ENCODE measurements at regions not wholly inside any gene's neighbourhood (a gene's known extent, or its start where the extent isn't known, plus 50 kb on each side); places are given as distances from the start of the nearest gene placed in this dataset.

DNA sequence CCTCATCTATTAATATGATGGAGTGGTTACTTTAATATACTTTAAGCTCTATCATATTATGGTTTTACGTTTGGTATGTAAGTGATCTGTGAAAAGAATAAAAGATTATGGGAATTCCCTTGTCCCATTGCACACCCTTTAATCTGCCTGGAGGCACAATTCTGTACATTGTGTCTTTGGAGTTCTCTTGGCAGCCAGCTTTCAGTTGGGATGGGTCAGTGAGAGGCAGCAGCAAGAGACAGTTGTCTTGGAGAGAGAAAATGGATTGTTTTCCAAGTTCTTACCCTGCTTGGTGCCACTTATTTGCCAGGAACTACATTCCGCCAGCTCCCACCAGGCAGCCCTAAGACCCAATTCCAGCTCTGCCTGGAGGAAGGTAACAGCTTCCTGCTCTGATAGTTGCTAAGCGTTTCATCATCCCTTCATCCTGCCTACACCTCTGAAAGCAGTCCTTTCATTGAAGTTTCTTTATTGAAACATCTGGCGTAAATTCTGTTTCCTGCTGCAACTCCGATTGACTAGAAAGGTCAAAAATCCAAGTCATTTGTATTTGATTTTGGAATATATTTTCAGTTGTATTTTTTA, 365.2 kb downstream of the AKAIN1 start:
- Histone ChIP-seq H3K4me1 (ENCODE audit: insufficient read depth, low read length, severe bottlenecking) (no peaks in the 10 kb centered on the region), H3F3A (ENCODE audit: insufficient read depth, low read length) (no peaks in the 10 kb centered on the region), H3K4me2 (ENCODE audit: low read length) (no peak overlapping the region), H3K27ac (ENCODE audit: low read depth, low read length, poor library complexity, severe bottlenecking) (no peak overlapping the region), H3K4me3 (ENCODE audit: low read depth, low read length, poor library complexity, severe bottlenecking) (no peak overlapping the region), H3K36me3 (ENCODE audit: insufficient read depth, low read length) (no peaks in the 10 kb centered on the region), H3K9me2 (ENCODE audit: low read depth, low read length) (no peaks in the 10 kb centered on the region), H3K79me2 (ENCODE audit: insufficient read depth, low read length) (no peaks in the 10 kb centered on the region), H3K27me3 (ENCODE audit: insufficient read depth, low read length) (no peaks in the 10 kb centered on the region), H3K9ac (ENCODE audit: low read length) (no peak overlapping the region), H2AFZ (ENCODE audit: low read length) (no peak overlapping the region), H4K20me1 (ENCODE audit: insufficient read depth, low read length) (no peaks in the 10 kb centered on the region), H3K9me3 (ENCODE audit: low read length) (no peaks in the 10 kb centered on the region)
- TF ChIP-seq, protein P1, sequence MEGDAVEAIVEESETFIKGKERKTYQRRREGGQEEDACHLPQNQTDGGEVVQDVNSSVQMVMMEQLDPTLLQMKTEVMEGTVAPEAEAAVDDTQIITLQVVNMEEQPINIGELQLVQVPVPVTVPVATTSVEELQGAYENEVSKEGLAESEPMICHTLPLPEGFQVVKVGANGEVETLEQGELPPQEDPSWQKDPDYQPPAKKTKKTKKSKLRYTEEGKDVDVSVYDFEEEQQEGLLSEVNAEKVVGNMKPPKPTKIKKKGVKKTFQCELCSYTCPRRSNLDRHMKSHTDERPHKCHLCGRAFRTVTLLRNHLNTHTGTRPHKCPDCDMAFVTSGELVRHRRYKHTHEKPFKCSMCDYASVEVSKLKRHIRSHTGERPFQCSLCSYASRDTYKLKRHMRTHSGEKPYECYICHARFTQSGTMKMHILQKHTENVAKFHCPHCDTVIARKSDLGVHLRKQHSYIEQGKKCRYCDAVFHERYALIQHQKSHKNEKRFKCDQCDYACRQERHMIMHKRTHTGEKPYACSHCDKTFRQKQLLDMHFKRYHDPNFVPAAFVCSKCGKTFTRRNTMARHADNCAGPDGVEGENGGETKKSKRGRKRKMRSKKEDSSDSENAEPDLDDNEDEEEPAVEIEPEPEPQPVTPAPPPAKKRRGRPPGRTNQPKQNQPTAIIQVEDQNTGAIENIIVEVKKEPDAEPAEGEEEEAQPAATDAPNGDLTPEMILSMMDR (IDR thresholded peaks at IDR 0.05; ENCODE audit: low read length) = no peak
- TF ChIP-seq EZH2 (IDR thresholded peaks at IDR 0.05; ENCODE audit: borderline replicate concordance, low read length) = no peak

GRCh38 chr18:4831127-4831526, 365.9 kb downstream of the AKAIN1 start:
- H2AFZ ChIP-seq (ENCODE audit: low read length) = no peak overlapping the region
- H3K27me3 ChIP-seq (ENCODE audit: insufficient read depth, low read length) = no peaks in the 10 kb centered on the region
- TF ChIP-seq, protein P1 (IDR thresholded peaks at IDR 0.05; ENCODE audit: low read length) = no peak
- TF ChIP-seq EZH2 (IDR thresholded peaks at IDR 0.05; ENCODE audit: borderline replicate concordance, low read length) = no peak
- H3K9me2 ChIP-seq (ENCODE audit: low read depth, low read length) = no peaks in the 10 kb centered on the region
- no peak overlapping the region for H3K9ac ChIP-seq (ENCODE audit: low read length)
- H3K27ac ChIP-seq (ENCODE audit: low read depth, low read length, poor library complexity, severe bottlenecking) = no peak overlapping the region
- no peaks in the 10 kb centered on the region for H3K79me2 ChIP-seq (ENCODE audit: insufficient read depth, low read length)
- no peaks in the 10 kb centered on the region for H3K36me3 ChIP-seq (ENCODE audit: insufficient read depth, low read length)
- no peaks in the 10 kb centered on the region for H3K4me1 ChIP-seq (ENCODE audit: insufficient read depth, low read length, severe bottlenecking)
- no peaks in the 10 kb centered on the region for H3K9me3 ChIP-seq (ENCODE audit: low read length)
- H4K20me1 ChIP-seq (ENCODE audit: insufficient read depth, low read length) = no peaks in the 10 kb centered on the region
- no peak overlapping the region for H3K4me2 ChIP-seq (ENCODE audit: low read length)
- H3F3A ChIP-seq (ENCODE audit: insufficient read depth, low read length) = no peaks in the 10 kb centered on the region
- no peak overlapping the region for H3K4me3 ChIP-seq (ENCODE audit: low read depth, low read length, poor library complexity, severe bottlenecking)

DNA sequence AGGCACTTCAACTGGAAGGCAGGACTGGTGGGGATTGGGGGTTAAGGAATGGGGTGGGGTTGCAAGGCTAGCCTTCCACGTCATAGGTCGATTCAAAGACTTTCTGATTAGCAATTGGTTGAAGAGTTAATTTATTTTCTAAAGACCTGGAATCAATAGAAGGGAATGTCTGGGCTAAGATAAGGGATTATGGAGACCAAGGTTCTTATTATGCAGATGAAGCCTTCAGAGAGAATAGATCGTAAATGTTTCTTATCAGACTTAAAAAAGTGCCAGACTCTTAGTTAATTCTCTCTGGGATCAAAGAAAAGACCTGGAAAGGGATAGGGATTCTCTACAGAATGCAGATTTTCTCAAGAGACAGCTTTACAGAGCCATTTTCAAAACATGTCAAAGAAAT, 368.0 kb upstream of the DLGAP1 start:
- no peaks in the 10 kb centered on the region for H3K9me3 ChIP-seq (ENCODE audit: low read length)
- no peak overlapping the region for H3K4me2 ChIP-seq (ENCODE audit: low read length)
- no peak overlapping the region for H3K27ac ChIP-seq (ENCODE audit: low read depth, low read length, poor library complexity, severe bottlenecking)
- TF ChIP-seq EZH2 (IDR thresholded peaks at IDR 0.05; ENCODE audit: borderline replicate concordance, low read length) = no peak
- TF ChIP-seq, protein P1 (IDR thresholded peaks at IDR 0.05; ENCODE audit: low read length) = no peak
- H3K4me1 ChIP-seq (ENCODE audit: insufficient read depth, low read length, severe bottlenecking) = no peaks in the 10 kb centered on the region
- no peaks in the 10 kb centered on the region for H3K9me2 ChIP-seq (ENCODE audit: low read depth, low read length)
- H3K9ac ChIP-seq (ENCODE audit: low read length) = no peak overlapping the region
- H3K36me3 ChIP-seq (ENCODE audit: insufficient read depth, low read length) = no peaks in the 10 kb centered on the region
- H3F3A ChIP-seq (ENCODE audit: insufficient read depth, low read length) = no peaks in the 10 kb centered on the region
- H3K27me3 ChIP-seq (ENCODE audit: insufficient read depth, low read length) = no peaks in the 10 kb centered on the region
- no peaks in the 10 kb centered on the region for H3K79me2 ChIP-seq (ENCODE audit: insufficient read depth, low read length)
- H4K20me1 ChIP-seq (ENCODE audit: insufficient read depth, low read length) = no peaks in the 10 kb centered on the region
- no peak overlapping the region for H3K4me3 ChIP-seq (ENCODE audit: low read depth, low read length, poor library complexity, severe bottlenecking)
- no peak overlapping the region for H2AFZ ChIP-seq (ENCODE audit: low read length)
